GM19452 (cell line): ENCODE measurements at regions not wholly inside any gene's neighbourhood (a gene's known extent, or its start where the extent isn't known, plus 50 kb on each side); places are given as distances from the start of the nearest gene placed in this dataset.

ENCODE experiments used
- ATAC-seq: cut with Tn5 transposase; IDR thresholded peaks from one replicate; pipeline ENCODE4 v1.9.1; 2021; ENCODE audit not compliant: unreplicated experiment

DNA sequence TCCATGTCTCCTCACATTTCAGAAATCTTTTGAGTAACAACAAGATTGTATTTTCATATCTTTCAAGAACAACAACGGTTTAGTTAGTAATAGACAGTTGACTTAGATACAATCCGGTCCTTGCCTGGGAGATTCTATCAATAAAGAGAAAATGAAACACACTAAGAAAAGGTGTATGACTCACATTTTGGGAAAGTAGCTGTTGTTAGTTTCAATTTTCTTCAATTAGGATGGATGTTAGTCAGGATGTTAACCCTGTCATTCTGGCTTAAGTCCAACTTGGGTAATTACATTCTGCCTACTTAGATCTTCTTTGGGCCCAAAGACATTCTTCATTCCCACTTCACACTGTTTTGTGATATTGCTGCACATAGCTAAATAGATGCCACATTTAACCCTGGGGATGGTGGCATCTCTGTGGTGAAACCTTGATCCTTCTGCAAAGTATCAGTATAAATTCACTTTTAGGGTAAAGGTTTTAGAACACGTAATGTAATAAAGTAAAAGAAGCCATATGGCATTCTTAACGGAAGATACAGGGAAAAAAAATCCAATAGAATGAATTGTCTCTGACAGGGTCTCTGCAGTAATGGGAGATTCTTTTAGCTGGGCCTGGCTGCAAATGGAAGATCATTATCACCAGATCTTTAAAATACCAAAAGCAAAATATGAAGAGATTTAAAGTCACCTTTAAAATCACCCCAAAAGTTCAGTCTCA lies 365.5 kb downstream of the FIGN start:
- ATAC-seq: no peak

DNA sequence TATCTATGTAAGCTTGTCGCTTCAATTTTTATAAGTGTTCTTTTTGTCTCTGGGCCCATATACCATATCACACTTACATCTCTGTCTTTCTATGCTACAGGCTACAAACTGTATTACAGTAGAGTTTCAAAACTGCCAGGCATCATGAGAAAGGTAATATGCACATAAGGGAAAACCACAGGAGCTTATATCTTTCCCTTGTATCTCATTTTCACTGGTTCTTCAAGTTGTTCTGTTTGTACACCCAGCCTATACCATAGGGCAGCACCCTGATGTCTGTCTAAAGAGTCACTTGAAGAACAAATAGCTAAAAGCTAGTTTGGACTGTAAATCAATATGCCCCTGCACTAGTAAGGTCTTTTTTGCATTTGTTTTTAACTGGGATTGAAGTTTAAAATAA lies 366.7 kb downstream of the FIGN start:
- ATAC-seq: no peak

DNA sequence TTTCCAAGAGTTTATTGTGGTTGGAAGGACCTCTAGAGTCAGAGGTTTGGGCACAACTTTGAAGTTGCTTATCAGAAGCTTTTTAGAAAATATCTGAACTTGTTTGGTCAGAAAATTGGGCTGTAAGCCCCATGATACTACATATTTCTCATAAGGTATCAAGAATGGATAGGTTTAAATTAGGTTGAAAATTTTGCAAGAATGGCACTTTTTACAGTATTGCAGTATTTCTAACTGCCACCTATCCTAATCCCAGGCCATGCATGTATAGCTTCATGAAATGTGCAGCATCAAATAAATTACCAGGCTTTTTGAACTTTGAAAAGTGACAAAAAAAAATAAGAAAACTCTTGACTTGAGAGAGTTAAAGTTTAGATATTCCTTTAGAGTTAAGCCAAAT lies 367.2 kb downstream of the FIGN start:
- no peak for ATAC-seq

DNA sequence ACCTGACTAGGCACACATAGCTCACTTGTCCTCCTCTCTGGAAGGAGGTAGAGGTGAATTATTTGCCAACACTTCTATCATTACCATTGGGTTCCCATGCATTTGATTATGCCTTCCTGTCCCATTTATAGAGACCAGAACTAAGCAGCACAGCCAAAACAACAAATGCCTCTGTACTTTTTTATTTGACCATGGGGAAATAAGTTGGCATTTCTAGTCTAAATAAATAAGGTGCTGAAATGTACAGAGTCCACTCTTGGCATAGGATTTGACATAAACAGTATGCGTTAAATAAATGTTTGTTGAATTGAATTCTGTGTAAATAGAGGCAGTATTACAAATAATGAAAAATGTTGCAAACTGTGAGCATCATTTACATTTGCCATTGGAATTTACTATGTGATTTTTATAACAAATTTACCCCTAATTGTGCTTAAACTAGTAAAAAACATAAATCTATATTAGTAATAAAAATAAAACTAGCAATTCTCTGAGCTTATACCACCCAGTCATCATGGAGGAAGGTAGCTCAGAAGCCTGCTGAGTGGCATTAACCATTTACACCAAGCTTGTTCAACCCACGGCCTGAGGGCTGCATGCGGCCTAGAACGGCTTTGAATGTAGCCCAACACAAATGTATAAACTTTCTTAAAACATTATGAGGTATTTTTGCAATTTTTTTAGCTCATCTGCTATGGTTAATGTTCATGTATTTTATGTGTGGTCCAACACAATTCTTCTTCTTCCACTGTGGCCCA lies 367.8 kb downstream of the FIGN start:
- ATAC-seq: no peak

DNA sequence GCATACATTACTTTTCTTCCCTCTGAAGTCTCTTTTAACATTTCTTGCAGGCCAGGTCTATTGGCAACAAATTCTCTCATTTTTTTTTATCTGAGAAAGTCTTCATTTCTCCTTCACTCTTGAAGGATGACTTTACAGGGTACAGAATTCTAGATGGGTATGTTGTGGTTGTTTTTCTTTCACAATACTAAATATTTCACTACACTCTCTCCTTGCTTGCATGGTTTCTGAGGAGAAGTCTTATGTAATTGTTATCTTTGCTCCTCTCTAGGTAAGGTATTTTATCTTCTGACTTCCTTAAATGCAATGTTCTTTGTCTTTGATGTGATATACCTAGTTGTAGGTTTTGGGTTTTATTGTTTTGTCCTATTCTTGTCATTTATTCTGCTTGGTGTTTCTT lies 371.1 kb downstream of the FIGN start:
- no peak for ATAC-seq

DNA sequence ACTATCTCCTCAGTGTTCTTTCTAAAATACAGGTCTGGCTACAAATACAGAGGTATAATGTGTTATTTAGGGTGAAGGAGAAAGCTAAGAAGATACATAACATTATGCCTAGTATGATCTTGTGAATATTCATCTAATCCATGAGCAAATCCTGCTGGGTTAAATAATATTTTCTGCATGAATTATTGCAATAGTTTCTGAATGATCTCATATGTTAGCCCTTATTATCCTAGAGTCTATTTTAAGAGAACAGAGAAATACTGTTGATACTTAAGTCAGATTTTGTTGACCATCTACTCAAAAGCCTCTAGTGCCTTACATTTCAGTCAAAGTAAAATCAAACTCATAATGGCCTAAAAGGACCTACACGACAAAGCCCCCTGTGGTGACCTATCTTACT lies 382.3 kb downstream of the FIGN start:
- no peak for ATAC-seq

DNA sequence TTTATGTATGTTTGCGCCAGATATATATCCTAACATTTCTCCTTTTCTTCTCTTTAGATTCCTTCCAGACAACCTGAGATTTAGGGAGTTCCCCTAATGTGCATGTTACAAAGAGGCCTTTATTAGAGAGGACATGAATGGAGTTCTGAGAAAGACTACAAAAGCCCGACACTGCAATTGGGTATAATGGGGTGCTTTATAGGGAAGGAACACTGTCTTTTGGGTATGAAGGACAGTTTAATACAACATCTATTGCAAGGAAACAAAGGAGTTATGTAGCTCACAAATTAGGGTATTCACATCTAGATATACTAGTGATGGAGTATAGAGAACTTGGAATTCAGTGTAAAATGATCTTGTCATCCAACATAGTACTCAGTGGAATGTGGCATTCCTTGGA lies 383.8 kb downstream of the FIGN start:
- ATAC-seq: no peak

DNA sequence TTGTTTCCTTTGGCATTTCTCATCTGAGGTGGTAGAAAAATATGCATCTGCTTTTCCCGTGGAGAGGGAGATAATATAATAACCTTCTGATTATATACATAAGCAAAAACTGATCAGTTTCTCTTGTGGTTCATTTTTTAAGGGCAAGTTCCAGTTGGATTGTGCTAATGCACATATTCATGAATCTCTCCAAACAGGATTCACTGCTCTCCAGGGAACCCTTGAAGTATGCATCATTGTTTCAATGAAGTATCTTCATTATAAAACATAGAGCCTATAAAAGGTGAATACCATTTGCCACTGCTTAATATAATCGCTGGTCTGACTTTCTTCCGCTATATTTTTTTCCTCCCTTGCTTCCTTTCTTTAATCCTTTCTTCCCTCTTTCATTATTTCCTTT lies 384.7 kb downstream of the FIGN start:
- no peak for ATAC-seq

DNA sequence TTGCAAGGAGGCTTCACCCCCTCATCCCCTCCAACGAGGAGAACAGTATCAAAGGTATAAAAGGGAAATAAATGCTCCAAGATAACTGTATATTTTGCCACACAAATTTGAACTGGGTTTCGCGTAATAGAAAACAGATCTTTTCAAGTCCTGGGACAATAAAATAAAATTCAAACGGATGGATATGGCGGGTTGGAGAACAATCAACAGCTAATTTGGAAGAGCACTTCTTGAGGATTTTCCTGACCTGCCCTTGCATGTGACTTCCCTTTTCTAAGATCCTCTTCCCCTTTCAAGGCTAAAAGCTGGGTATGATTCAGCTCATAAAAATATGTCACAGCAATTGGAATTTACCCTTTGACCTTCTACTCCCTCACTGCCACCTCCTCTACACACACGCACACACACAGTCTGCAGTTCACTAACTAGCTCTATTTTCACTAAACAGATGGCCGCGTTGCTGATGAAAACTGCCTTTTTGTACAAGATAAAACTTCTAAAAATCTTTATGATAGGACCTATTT lies 386.9 kb downstream of the FIGN start:
- no peak for ATAC-seq

DNA sequence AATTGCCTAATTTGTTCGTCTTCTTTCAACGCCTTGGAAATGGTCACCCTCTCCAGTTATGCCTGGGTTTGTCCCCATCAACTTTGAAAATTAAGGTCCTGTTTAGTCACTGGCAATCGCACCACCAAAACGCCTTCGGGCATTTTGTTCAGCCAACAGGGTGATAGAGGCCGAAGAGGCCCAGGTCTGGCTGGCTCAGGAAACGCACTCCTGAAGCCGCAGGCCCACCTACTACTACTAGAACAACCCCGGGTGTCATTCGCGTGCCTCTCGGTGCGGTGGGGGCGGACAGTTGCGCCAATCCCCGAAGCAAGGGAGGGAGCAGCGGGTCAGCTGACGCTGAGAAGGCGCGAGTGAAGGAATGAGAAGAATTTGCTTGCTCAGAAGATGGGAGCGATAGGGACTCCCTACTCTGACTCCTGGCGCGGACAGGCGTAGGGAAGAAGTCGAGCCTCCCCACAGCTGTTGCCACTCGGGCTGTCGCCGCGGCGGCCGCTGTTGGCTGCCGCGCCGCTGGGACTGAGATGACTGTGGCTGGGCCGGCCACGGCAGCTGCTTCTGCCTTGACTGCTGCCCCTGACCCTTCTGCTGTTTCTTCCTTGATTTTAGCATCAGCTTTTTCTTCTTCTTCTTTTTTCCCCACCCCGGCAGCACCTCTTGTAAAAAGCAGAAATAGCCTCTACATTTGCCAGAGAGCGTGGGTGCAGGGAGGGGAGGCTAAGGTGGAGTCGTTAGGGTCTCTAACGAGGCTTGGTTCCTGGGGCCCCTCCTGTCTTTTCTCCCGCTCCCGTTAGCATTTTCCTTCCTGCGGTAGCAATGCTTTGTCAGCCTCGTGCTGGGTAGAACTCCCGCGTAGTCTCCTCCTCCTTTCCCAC lies 387.6 kb downstream of the FIGN start:
- ATAC-seq: no peak

DNA sequence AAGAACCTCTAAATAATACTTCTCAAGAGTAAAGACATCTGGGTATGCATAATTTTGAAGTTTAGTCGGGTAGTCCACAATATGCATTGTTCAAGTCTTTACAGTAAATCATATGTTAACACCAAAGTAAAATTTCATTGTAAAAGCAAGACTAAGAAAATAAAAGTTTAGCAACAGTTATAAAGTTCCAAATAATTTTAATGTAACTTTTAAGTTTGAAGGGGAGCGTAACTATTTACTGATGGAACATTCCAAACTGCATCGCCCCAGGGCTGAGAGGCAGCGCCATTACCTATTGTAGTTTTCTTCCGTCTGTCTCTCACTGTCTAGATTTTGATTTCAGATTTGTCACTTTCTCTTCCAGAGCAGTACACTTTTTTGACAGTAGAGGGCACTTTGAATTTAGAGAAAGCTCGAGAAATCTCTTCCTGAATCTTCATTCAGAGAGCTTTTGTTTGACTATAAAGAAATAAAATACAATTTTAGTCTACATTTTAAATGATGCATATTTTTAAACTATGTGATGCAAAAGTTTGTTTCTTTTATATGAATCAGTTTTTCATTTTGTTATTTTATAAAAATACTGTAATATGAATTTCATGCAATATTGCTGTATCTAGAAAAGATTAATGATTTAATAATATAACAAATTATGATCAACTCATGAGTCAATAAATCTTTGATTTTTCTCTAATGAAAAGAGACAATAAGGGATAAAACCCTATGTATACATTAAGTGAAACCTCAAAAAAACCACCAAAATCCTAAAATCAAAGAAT lies 389.8 kb downstream of the FIGN start:
- ATAC-seq: peak; percentile 73

DNA sequence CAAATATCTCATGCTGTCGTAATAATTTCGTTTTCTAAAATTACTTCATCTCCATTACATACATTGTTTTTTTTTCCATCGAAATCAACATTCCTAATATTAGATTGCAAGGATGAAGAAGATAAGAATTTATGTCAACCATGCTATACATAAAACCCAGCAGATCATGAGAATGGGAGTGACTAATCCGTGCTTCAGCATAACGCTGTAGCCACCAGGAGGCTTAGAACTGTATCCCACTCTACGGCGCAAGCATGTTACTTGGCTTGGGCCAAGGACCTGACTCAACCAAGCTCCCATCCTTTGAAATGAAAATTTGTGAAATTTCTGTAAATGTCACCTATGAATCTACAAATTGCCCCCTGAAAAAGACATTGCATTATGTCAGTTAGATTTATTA lies 392.5 kb downstream of the FIGN start:
- ATAC-seq: no peak

DNA sequence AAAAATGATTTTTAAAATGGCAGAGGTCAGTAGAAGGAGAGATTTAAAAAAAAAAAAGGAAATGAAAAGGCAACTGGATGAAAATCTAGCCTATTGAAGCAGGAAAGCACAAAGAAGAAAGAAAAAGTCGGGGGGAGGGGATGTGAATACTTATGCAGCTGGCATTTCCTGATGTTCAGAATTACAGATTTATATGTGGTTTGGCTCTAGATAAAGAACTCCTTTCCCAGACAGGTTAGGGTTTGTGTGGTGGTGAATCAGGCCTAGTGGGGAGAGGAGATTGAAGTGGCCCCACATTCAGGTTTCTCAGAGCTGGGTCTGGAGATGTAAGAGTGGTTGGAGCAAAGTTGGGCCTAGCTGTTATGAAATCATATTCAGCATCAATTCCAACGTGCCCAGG lies 394.4 kb downstream of the FIGN start:
- no peak for ATAC-seq

DNA sequence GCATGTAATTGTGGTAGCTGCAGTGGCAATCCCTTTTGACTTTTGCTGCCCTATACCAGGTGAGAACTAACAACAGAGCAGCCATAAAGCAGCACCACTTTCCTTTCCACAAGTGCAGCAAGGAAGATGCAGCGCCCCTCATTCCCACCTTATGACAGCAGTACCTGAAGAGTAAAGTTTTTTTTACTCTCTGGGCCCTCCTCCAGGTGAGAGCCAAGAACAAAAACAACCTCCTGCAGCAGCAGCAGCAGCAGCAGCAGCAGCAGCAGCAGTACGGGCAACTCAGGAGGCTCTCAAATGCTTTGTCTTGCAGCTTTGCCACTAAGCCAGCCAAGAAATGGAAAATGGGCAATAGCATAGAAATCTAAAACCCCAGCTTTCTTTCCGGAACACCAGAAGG lies 397.5 kb downstream of the FIGN start:
- no peak for ATAC-seq

DNA sequence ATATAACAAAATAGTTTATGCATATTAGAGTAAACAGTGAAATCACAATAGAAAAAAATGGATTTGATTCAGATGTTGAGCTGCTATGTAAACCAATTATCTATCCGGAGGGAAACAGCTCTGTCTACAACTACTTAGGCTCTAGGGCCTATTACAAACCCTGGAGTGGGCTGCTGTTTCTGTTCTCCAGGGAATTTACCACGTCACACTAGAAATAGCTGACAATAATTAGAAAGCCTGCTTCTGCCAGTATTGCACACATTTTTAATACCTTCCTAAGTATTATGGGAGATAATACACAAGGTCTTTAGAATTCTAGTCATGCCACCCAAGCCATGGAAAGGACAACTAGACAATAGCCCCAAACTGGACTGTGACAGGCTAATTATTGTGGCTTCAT lies 411.1 kb downstream of the FIGN start:
- ATAC-seq: no peak

DNA sequence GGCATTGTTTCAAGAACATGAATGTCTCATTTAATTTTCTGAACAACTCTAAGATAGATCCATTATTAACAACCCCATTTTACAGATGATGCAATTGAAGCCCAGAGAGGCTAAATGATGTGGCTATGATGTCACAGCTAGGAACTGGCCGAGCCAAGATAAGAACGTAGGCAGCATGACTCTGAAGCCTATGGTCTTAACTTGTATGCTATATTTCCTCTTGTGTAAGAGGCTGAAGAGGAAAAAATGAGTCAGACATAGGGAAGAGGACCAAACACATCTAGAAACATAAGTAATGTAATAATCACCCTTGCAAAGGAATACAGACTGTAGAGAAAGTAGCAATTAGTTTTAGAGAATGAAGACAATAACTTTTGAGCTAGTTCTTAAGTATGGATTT lies 416.8 kb downstream of the FIGN start:
- no peak for ATAC-seq

DNA sequence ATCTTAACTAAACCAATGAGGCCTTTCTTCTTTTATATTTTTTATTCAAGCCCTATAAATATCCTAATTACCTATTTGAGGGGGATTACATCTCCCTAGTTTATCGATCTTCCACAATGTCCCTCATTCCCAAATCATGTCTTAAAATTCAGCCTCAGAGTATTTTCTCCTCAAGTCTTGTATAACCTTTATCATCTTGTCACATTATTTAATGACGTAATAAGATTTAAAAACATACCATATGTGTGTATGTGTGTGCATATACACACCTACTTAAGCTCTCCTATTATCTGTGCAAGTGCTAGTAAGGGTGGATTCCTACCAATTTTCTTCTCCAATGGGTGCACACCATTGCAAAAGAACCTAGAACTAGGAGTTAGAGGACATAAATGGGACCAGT lies 421.1 kb downstream of the FIGN start:
- no peak for ATAC-seq

DNA sequence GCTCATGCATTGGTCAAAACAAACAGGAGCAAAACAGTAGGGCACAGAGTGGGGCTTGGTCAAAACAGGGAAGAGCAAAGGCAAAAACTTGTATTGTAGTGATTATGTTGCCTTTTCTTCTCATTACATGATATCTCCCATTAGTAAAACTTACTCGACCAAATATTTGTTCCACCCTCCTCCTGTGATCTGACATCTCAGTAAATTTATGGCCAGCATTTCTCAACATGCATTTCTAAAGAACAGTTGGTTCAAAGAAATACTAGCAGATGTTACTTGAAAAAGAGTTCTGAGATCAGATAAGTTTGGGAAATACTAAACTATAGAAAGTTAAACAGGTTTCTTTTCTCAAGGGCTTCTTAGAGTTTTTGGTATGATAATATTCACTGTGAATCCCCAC lies 423.1 kb downstream of the FIGN start:
- no peak for ATAC-seq

DNA sequence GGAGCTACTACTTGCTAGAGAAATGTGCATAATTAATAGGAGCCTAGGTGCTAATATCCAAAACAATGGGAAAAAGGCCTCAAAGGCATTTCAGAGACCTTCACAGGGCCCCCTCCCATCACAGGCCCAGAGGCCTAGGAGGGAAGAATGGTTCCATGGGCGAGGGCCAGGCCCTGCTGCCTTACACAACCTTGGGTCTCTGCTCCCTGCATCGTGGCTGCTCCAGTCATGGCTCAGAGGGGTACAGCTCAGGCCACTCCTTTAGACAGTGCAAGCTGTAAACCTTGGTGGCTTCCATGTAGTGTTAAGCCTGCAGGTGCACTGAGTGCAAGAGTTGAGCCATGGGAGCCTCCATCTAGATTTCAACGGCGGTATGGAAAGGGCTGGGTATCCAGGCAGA lies 429.2 kb downstream of the FIGN start:
- no peak for ATAC-seq

DNA sequence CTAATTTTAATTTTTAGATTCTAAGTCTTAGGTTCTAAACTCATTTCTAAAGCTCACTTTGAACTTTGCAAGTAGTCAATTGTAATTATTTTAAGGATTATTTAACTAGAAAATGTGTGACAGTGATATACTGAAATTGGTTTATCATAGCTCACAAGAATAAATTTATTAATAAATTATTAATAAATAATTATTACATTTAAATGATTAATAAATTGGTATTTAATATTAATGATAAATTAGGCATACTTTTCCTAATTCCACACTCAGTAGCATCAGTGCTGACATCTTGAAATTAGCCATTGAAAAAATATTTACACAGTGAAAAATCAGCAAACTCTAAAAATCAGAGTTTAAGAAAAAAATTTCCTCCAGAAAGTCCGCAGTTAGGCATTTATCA lies 433.7 kb downstream of the FIGN start:
- ATAC-seq: no peak

DNA sequence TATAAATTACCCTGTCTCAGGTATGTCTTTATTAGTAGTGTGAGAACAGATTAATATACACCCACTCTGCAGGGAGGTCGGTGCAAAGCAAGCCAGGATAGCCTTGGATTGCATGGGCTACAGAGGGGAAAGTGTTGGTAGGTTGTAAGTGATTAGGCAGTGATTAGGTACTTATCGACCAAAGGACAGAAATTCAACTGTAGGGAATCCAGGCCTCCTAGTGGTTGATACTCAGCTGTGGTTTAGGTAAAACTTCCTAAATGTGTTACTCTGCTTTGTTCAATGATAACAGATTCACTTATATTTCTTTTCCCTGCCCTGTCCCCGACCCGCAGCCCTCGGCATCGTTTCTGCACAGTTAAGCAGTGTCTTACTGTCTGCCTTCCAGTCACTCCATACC lies 444.0 kb downstream of the FIGN start:
- ATAC-seq: no peak
